ENCODE measurements at regions not wholly inside any gene's neighbourhood (a gene's known extent, or its start where the extent isn't known, plus 50 kb on each side); places are given as distances from the start of the nearest gene placed in this dataset.

GRCh38 chr2:146741260-146741659 is 1103.6 kb upstream of the ACVR2A start:
- Histone ChIP-seq H4K20me1 (ENCODE audit: low read length) (no peaks in the 10 kb centered on the region), H3K4me2 (ENCODE audit: low read length) (peak overlapping the region; percentile 23), H3K27me3 (ENCODE audit: low read length) (no peaks in the 10 kb centered on the region), H3K9me2 (replicated peaks; ENCODE audit: low read length) (no peaks in the 10 kb centered on the region), H3K9ac (ENCODE audit: low read length) (no peak overlapping the region), H3K9me3 (ENCODE audit: low read length) (no peaks in the 10 kb centered on the region), H3K4me3 (ENCODE audit: low read length) (no peak overlapping the region), H3K36me3 (ENCODE audit: low read depth, low read length) (no peaks in the 10 kb centered on the region), H2AFZ (ENCODE audit: low read length) (no peak overlapping the region), H3K79me2 (ENCODE audit: low read length) (no peaks in the 10 kb centered on the region), H3K4me1 (ENCODE audit: insufficient read depth, low read length) (peaks cover 17% of the 10 kb centered on the region), H3K27ac (ENCODE audit: low read length) (peak overlapping the region; percentile 52), H3F3A (ENCODE audit: low read length, unreplicated experiment) (no peaks in the 10 kb centered on the region)
- intact Hi-C loops (cut with micrococcal nuclease) = loop anchor here (5.0 kb wide), 1 partner anchor 81 kb away; no protein-coding TSS in a partner anchor
- BruUV-seq (replicated peaks) = no TSS peak
- POLR2A ChIA-PET (ENCODE audit: unreplicated experiment) = no interaction called here
- ATAC-seq (peak; percentile 91), DNase-seq (peak; percentile 63)
- TF ChIP-seq EZH2 (IDR thresholded peaks at IDR 0.05; ENCODE audit: low read length, unreplicated experiment) = no peak
- TF ChIP-seq, protein P1, sequence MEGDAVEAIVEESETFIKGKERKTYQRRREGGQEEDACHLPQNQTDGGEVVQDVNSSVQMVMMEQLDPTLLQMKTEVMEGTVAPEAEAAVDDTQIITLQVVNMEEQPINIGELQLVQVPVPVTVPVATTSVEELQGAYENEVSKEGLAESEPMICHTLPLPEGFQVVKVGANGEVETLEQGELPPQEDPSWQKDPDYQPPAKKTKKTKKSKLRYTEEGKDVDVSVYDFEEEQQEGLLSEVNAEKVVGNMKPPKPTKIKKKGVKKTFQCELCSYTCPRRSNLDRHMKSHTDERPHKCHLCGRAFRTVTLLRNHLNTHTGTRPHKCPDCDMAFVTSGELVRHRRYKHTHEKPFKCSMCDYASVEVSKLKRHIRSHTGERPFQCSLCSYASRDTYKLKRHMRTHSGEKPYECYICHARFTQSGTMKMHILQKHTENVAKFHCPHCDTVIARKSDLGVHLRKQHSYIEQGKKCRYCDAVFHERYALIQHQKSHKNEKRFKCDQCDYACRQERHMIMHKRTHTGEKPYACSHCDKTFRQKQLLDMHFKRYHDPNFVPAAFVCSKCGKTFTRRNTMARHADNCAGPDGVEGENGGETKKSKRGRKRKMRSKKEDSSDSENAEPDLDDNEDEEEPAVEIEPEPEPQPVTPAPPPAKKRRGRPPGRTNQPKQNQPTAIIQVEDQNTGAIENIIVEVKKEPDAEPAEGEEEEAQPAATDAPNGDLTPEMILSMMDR (conservative IDR thresholded peaks at IDR 0.05; ENCODE audit: low read depth, low read length) = no peak
- TF ChIP-seq EZH2phosphoT487 (IDR thresholded peaks at IDR 0.05; ENCODE audit: borderline replicate concordance, low read length) = no peak
- CTCF ChIA-PET = no interaction called here

GRCh38 chr2:146734821-146735190 is 1110.0 kb upstream of the ACVR2A start:
- ATAC-seq (no peak), DNase-seq (no peak)
- no peaks in the 10 kb centered on the region for H3F3A ChIP-seq (ENCODE audit: low read length, unreplicated experiment)
- intact Hi-C loops (cut with micrococcal nuclease) = loop anchor here (1.0 to 2.0 kb wide), 5 partner anchors 139 to 1176 kb away; no protein-coding TSS in a partner anchor
- TF ChIP-seq, protein P1 (conservative IDR thresholded peaks at IDR 0.05; ENCODE audit: low read depth, low read length) = no peak
- TF ChIP-seq EZH2 (IDR thresholded peaks at IDR 0.05; ENCODE audit: low read length, unreplicated experiment) (no peak), EZH2phosphoT487 (IDR thresholded peaks at IDR 0.05; ENCODE audit: borderline replicate concordance, low read length) (no peak)
- no peaks in the 10 kb centered on the region for H3K9me3 ChIP-seq (ENCODE audit: low read length)
- no peak overlapping the region for H3K4me3 ChIP-seq (ENCODE audit: low read length)
- H2AFZ ChIP-seq (ENCODE audit: low read length) = peak overlapping the region; percentile 19; the same call in 1 of the 2 replicates
- no peaks in the 10 kb centered on the region for H3K79me2 ChIP-seq (ENCODE audit: low read length)
- H3K4me2 ChIP-seq (ENCODE audit: low read length) = peak overlapping the region; percentile 53; the same call in 1 of the 2 replicates
- H3K9me2 ChIP-seq (replicated peaks; ENCODE audit: low read length) = no peaks in the 10 kb centered on the region
- ChIA-PET POLR2A (ENCODE audit: unreplicated experiment) (no interaction called here), CTCF (no interaction called here)
- H4K20me1 ChIP-seq (ENCODE audit: low read length) = no peaks in the 10 kb centered on the region
- H3K27me3 ChIP-seq (ENCODE audit: low read length) = no peaks in the 10 kb centered on the region
- no TSS peak for BruUV-seq (replicated peaks)
- H3K27ac ChIP-seq (ENCODE audit: low read length) = no peak overlapping the region
- no peaks in the 10 kb centered on the region for H3K36me3 ChIP-seq (ENCODE audit: low read depth, low read length)
- peaks cover 4% of the 10 kb centered on the region; the same call in 1 of the 2 replicates for H3K4me1 ChIP-seq (ENCODE audit: insufficient read depth, low read length)
- no peak overlapping the region for H3K9ac ChIP-seq (ENCODE audit: low read length)

DNA sequence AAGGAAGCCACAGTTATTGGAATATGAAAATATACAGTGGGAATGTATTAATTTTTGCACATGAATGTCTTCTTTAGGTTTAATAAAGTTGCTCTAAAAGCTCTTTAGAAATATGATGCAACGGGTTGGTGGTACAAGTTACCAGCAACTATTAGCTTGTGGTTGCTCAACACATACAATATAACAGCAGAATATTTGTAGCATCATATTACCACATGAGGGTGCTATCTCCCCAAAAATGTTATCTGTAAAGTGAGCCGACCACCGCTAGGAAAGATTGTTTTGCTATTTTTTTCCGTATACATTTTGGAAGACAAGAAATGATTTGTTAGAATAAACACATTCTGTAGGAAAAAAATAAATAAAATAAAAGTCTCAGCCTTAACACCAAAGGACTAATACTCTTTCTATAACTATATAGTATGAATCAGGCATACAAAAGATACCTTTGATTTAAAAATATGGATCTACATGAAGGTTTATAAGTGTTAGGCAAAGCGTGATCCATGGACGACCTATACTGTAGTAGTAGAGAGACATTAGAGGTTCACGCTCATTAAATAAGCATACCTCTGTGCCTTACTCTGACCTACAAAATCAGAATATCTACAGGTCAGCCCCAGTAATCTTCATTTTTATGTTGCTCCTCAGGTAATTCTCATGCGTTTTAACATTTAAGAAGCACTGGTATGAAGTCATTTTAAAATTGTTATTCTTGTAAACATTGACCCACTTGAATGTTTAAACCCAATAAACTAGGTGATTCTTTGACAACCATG is 1110.6 kb upstream of the ACVR2A start:
- peak overlapping the region; percentile 22; the same call in 1 of the 2 replicates for H3K4me3 ChIP-seq (ENCODE audit: low read length)
- H3K9ac ChIP-seq (ENCODE audit: low read length) = no peak overlapping the region
- H4K20me1 ChIP-seq (ENCODE audit: low read length) = no peaks in the 10 kb centered on the region
- no peak overlapping the region for H3K27ac ChIP-seq (ENCODE audit: low read length)
- TF ChIP-seq, protein P1 (conservative IDR thresholded peaks at IDR 0.05; ENCODE audit: low read depth, low read length) = peak; percentile 86
- no peak for TF ChIP-seq EZH2 (IDR thresholded peaks at IDR 0.05; ENCODE audit: low read length, unreplicated experiment)
- POLR2A ChIA-PET (ENCODE audit: unreplicated experiment) = no interaction called here
- H3F3A ChIP-seq (ENCODE audit: low read length, unreplicated experiment) = no peaks in the 10 kb centered on the region
- CTCF ChIA-PET = interaction anchor here (0.6 to 1.0 kb wide), 7 partner anchors 67 to 1177 kb away, joined by 3 to 7 read pairs (median 4); no protein-coding TSS in a partner anchor
- no TSS peak for BruUV-seq (replicated peaks)
- DNase-seq = peak; percentile 84
- ATAC-seq = peak; percentile 87
- intact Hi-C loops (cut with micrococcal nuclease) = loop anchor here (1.0 to 2.0 kb wide), 5 partner anchors 140 to 1177 kb away; no protein-coding TSS in a partner anchor
- no peaks in the 10 kb centered on the region for H3K79me2 ChIP-seq (ENCODE audit: low read length)
- H3K9me2 ChIP-seq (replicated peaks; ENCODE audit: low read length) = no peaks in the 10 kb centered on the region
- no peaks in the 10 kb centered on the region for H3K36me3 ChIP-seq (ENCODE audit: low read depth, low read length)
- peak overlapping the region; percentile 53 for H3K4me2 ChIP-seq (ENCODE audit: low read length)
- H3K9me3 ChIP-seq (ENCODE audit: low read length) = no peaks in the 10 kb centered on the region
- H2AFZ ChIP-seq (ENCODE audit: low read length) = peak overlapping the region; percentile 19
- H3K27me3 ChIP-seq (ENCODE audit: low read length) = no peaks in the 10 kb centered on the region
- H3K4me1 ChIP-seq (ENCODE audit: insufficient read depth, low read length) = peaks cover 4% of the 10 kb centered on the region; the same call in 1 of the 2 replicates

Measured in PC-3 (cell line).